H1 (cell line): ENCODE measurements at regions not wholly inside any gene's neighbourhood (a gene's known extent, or its start where the extent isn't known, plus 50 kb on each side); places are given as distances from the start of the nearest gene placed in this dataset.

Experiments
- CTCF ChIA-PET: fragments of 300-600 bp; sonication (Branson Sonifier 250); formaldehyde crosslinking; loops from one replicate; lab custom pipeline; 2021; ENCODE audit not compliant: partially characterized antibody; lab: Charles Lee
- POLR2A ChIA-PET: fragments of 300-600 bp; sonication (Branson Sonifier 250); formaldehyde crosslinking; loops from one replicate; lab custom pipeline; 2021; ENCODE audit warnings: inconsistent platforms; ENCODE audit not compliant: partially characterized antibody; lab: Charles Lee
- DNase-seq, 2 experiments: peaks; one replicate each; pipeline versions ENCODE4 v3.0.0 to v3.0.0-alpha.2; 2010 to 2022; ENCODE audit warnings: low spot score in 2 of 2, low read depth in 1 of 2, mixed read lengths in 1 of 2
- FAIRE-seq: peaks from 2 replicates; lab custom pipeline; 2011; peaks lifted over from hg19 to GRCh38; lab: Jason Lieb, UNC
- H2AFZ ChIP-seq: 2 replicates; pipeline ENCODE4 v1.8.1; 2012; ENCODE audit warnings: low read length, inconsistent platforms
- H2AK5ac ChIP-seq: 2 replicates; pipeline ENCODE4 v1.6.1; 2013; ENCODE audit warnings: low read depth, low read length
- H2BK120ac ChIP-seq: replicated peaks from 2 replicates; pipeline ENCODE3; 2013; ENCODE audit warnings: low read depth, low read length, inconsistent platforms
- H2BK12ac ChIP-seq: 2 replicates; pipeline ENCODE4 v1.6.1; 2013; ENCODE audit warnings: low read depth, low read length
- H2BK15ac ChIP-seq: 2 replicates; pipeline ENCODE4 v1.6.1; 2013; ENCODE audit warnings: low read length
- H2BK20ac ChIP-seq: 2 replicates; pipeline ENCODE4 v1.6.1; 2013; ENCODE audit warnings: low read length
- H2BK5ac ChIP-seq: 2 replicates; pipeline ENCODE4 v1.6.1; 2013; ENCODE audit warnings: low read depth, low read length
- H3K14ac ChIP-seq: 2 replicates; pipeline ENCODE4 v1.6.1; 2013; ENCODE audit warnings: inconsistent platforms; ENCODE audit not compliant: insufficient read length
- H3K18ac ChIP-seq: 2 replicates; pipeline ENCODE4 v1.6.1; 2013; ENCODE audit warnings: low read length; ENCODE audit errors: extremely low read depth
- H3K23ac ChIP-seq: 2 replicates; pipeline ENCODE4 v1.6.1; 2013; ENCODE audit warnings: inconsistent platforms; ENCODE audit not compliant: insufficient read length
- H3K23me2 ChIP-seq: 2 replicates; pipeline ENCODE4 v1.6.1; 2013; ENCODE audit warnings: low read depth, low read length
- H3K27ac ChIP-seq: 2 replicates; pipeline ENCODE4 v1.6.1; 2011; ENCODE audit warnings: low read depth, low read length, inconsistent platforms
- H3K27me3 ChIP-seq, 4 experiments: replicated peaks in 1 of 4; 1 replicate in 1 of 4; 2 replicates in 3 of 4; pipeline versions ENCODE4 v1.6.1 to v1.8.1; 2011 to 2013; ENCODE audit warnings: low read length in 3 of 4, mild to moderate bottlenecking in 3 of 4, inconsistent platforms in 2 of 4, mixed read lengths in 2 of 4, moderate library complexity in 1 of 4; ENCODE audit not compliant: control insufficient read depth in 3 of 4, insufficient read depth in 3 of 4; ENCODE audit errors: extremely low read depth in 1 of 4
- H3K36me3 ChIP-seq, 4 experiments: 2 replicates each; pipeline versions ENCODE4 v1.6.1 to v1.8.1; 2011 to 2013; ENCODE audit warnings: mild to moderate bottlenecking in 4 of 4, low read length in 3 of 4, moderate library complexity in 2 of 4, control low read depth in 1 of 4, inconsistent platforms in 1 of 4; ENCODE audit not compliant: insufficient read depth in 4 of 4, control insufficient read depth in 2 of 4
- H3K4ac ChIP-seq: replicated peaks from 2 replicates; pipeline ENCODE3; 2013; ENCODE audit warnings: low read length, low read depth, mixed read lengths, inconsistent platforms; ENCODE audit not compliant: insufficient read length
- H3K4me1 ChIP-seq, 4 experiments: replicated peaks in 1 of 4; 1 replicate in 1 of 4; 2 replicates in 3 of 4; pipeline versions ENCODE4 v1.6.1 to v1.8.1; 2011 to 2013; ENCODE audit warnings: low read length in 3 of 4, inconsistent platforms in 2 of 4, mixed read lengths in 1 of 4; ENCODE audit not compliant: insufficient read depth in 4 of 4, control insufficient read depth in 3 of 4
- H3K4me2 ChIP-seq, 2 experiments: 2 replicates each; pipeline versions ENCODE4 v1.6.1 to v1.8.1; 2011 to 2013; ENCODE audit warnings: low read depth in 2 of 2, low read length in 2 of 2, control low read depth in 1 of 2, inconsistent platforms in 1 of 2, mild to moderate bottlenecking in 1 of 2; ENCODE audit not compliant: insufficient read depth in 1 of 2
- H3K4me3 ChIP-seq, 4 experiments: fragments of 200-600, 300-600 bp in 1 of 4; sonication (generic), shearing (Covaris generic), sonication (Bioruptor Twin) in 1 of 4; 2 replicates each; pipeline versions ENCODE4 v1.5.1 to v1.8.1; 2011 to 2016; ENCODE audit warnings: low read length in 4 of 4, low read depth in 3 of 4, control low read depth in 2 of 4, inconsistent platforms in 2 of 4, mild to moderate bottlenecking in 2 of 4, mixed read lengths in 1 of 4, moderate library complexity in 1 of 4; ENCODE audit not compliant: insufficient read depth in 2 of 4; ENCODE audit errors: extremely low read depth in 1 of 4
- H3K56ac ChIP-seq: replicated peaks from 2 replicates; pipeline ENCODE3; 2013; ENCODE audit warnings: low read depth, mild to moderate bottlenecking, mixed read lengths, low read length, inconsistent platforms; ENCODE audit not compliant: insufficient read length
- H3K79me1 ChIP-seq: 2 replicates; pipeline ENCODE4 v1.6.1; 2013; ENCODE audit warnings: low read depth, low read length, control low read depth
- H3K79me2 ChIP-seq, 2 experiments: 2 replicates each; pipeline versions ENCODE4 v1.6.1 to v1.8.1; 2012 to 2013; ENCODE audit warnings: low read length in 2 of 2, mild to moderate bottlenecking in 2 of 2, inconsistent platforms in 1 of 2; ENCODE audit not compliant: insufficient read depth in 2 of 2, control insufficient read depth in 1 of 2
- H3K9ac ChIP-seq, 4 experiments: replicated peaks in 1 of 4; 1 replicate in 1 of 4; 2 replicates in 3 of 4; pipeline versions ENCODE4 v1.6.1 to v1.8.1; 2011 to 2013; ENCODE audit warnings: low read depth in 3 of 4, low read length in 3 of 4, control low read depth in 2 of 4, mild to moderate bottlenecking in 2 of 4, moderate library complexity in 2 of 4, inconsistent platforms in 1 of 4; ENCODE audit errors: extremely low read depth in 1 of 4
- H3K9me3 ChIP-seq, 2 experiments: 2 replicates each; pipeline versions ENCODE4 v1.6.1 to v1.8.1; 2012 to 2013; ENCODE audit warnings: mild to moderate bottlenecking in 2 of 2, moderate library complexity in 2 of 2, control low read depth in 1 of 2, inconsistent platforms in 1 of 2, low read depth in 1 of 2, low read length in 1 of 2, mixed read lengths in 1 of 2; ENCODE audit not compliant: insufficient read depth in 2 of 2
- H4K20me1 ChIP-seq, 2 experiments: replicated peaks in 1 of 2; 2 replicates each; pipeline versions ENCODE3 to v1.8.1; 2011 to 2013; ENCODE audit warnings: inconsistent platforms in 2 of 2, low read length in 2 of 2, mild to moderate bottlenecking in 1 of 2; ENCODE audit not compliant: insufficient read depth in 2 of 2, control insufficient read depth in 1 of 2
- H4K5ac ChIP-seq: 2 replicates; pipeline ENCODE4 v1.6.1; 2013; ENCODE audit warnings: low read length, low read depth, mixed read lengths, inconsistent platforms; ENCODE audit not compliant: insufficient read length
- H4K8ac ChIP-seq: 2 replicates; pipeline ENCODE4 v1.8.0; 2013; ENCODE audit warnings: mild to moderate bottlenecking, moderate library complexity, low read length, inconsistent platforms; ENCODE audit not compliant: insufficient read depth; ENCODE audit errors: extremely low read depth
- H4K91ac ChIP-seq: replicated peaks from 2 replicates; pipeline ENCODE3; 2013; ENCODE audit warnings: low read length, mixed read lengths, inconsistent platforms; ENCODE audit not compliant: insufficient read length
- SIRT6 ChIP-seq: IDR thresholded peaks from one replicate; pipeline ENCODE4 v1.7.1; 2012; ENCODE audit warnings: low read length, inconsistent platforms
- WGBS, 2 experiments: shearing (Covaris generic) in 1 of 2; methylation state at CpG; one replicate each; pipeline versions ENCODE4 v1.1.6 to v1.1.7; 2013 to 2015; ENCODE audit warnings: low lambda C conversion rate in 2 of 2, mixed read lengths in 2 of 2, inconsistent platforms in 1 of 2, low coverage in 1 of 2, missing lambda C conversion rate in 1 of 2; ENCODE audit not compliant: insufficient replicate concordance in 2 of 2, insufficient coverage in 1 of 2, insufficient read length in 1 of 2; ENCODE audit errors: extremely low coverage in 1 of 2, missing lambda C conversion rate in 1 of 2; 5-methylcytosine and 5-hydroxymethylcytosine counted together

GRCh38 chr14:35212471-35213142, 79.6 kb upstream of the PSMA6 start:
- DNase-seq = no peak
- no peak for FAIRE-seq
- ChIA-PET POLR2A (no interaction called here), CTCF (interaction anchor here (0.6 to 1.8 kb wide), 6 partner anchors 9 to 595 kb away, joined by 3 to 7 read pairs (median 4); no protein-coding TSS in a partner anchor)
- no peak overlapping the region for H2BK15ac ChIP-seq
- no peak overlapping the region for H3K27ac ChIP-seq
- TF ChIP-seq SIRT6 = no peak
- no peak overlapping the region for H3K14ac ChIP-seq
- no peak overlapping the region for H3K23ac ChIP-seq
- H2BK120ac ChIP-seq = no peak overlapping the region
- no peak overlapping the region for H2AK5ac ChIP-seq
- H4K91ac ChIP-seq = no peak overlapping the region
- peaks cover 0 to 4% (median 0%) of the 10 kb centered on the region in 4 experiments; a peak in 2 of 7 replicates for H3K4me1 ChIP-seq
- H3K18ac ChIP-seq = no peak overlapping the region
- H3K79me1 ChIP-seq = no peaks in the 10 kb centered on the region
- H2AFZ ChIP-seq = no peak overlapping the region
- H3K79me2 ChIP-seq = no peaks in the 10 kb centered on the region
- H3K56ac ChIP-seq = no peak overlapping the region
- no peak overlapping the region for H3K9ac ChIP-seq
- no peak overlapping the region for H3K4me3 ChIP-seq
- no peak overlapping the region for H2BK20ac ChIP-seq
- H3K23me2 ChIP-seq = no peaks in the 10 kb centered on the region
- H3K9me3 ChIP-seq = no peaks in the 10 kb centered on the region
- H3K36me3 ChIP-seq = no peaks in the 10 kb centered on the region
- H3K4me2 ChIP-seq = no peak overlapping the region
- no peak overlapping the region for H2BK5ac ChIP-seq
- H3K4ac ChIP-seq = no peak overlapping the region
- WGBS, 2 experiments = 86% methylated on average over 3 of the region's 3 CpGs; no CpG with 5 or more reads in 1 of the 2 experiments
- H3K27me3 ChIP-seq = no peaks in the 10 kb centered on the region
- H4K5ac ChIP-seq = no peak overlapping the region
- H2BK12ac ChIP-seq = no peak overlapping the region
- H4K20me1 ChIP-seq = no peaks in the 10 kb centered on the region
- H4K8ac ChIP-seq = no peak overlapping the region
